A673 (cell line): ENCODE measurements at regions not wholly inside any gene's neighbourhood (a gene's known extent, or its start where the extent isn't known, plus 50 kb on each side); places are given as distances from the start of the nearest gene placed in this dataset.

ENCODE experiments used
- EZH2 ChIP-seq: fragments of 200-600 bp; sonication (generic); IDR thresholded peaks from 2 replicates; pipeline ENCODE4 v1.6.1; 2017; ENCODE audit warnings: borderline replicate concordance, low read depth, mild to moderate bottlenecking, mixed read lengths, antibody characterized with exemption, low read length; ENCODE audit not compliant: poor library complexity, severe bottlenecking
- TF ChIP-seq, protein P1 (sequence below): fragments of 300-800, 200-600 bp; sonication (generic); conservative IDR thresholded peaks from 2 replicates; pipeline ENCODE4 v1.5.1; 2017; ENCODE audit warnings: low read depth, mild to moderate bottlenecking, antibody characterized with exemption, low read length, moderate library complexity, mixed read lengths

DNA sequence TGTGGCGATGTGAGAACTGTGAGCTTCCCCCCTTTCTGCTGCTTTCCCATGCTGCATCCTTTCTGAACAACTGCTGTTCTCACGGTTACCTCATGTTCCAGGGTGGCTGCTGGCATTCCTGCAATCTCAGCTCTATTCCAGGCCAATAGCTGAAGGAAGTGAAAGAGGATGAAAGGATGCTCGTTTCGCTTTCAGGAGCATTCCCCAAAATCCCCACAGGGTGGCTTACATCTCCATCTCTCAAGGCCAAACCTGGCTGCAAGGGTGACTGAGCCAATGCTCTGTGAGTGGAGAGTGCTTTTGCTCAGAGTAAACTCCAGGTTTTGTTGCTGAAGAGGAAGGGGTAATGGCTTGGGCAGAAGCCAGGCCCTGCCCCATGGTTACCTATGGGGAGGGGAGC, 848.2 kb downstream of the BRD1 start:
- TF ChIP-seq, protein P1, sequence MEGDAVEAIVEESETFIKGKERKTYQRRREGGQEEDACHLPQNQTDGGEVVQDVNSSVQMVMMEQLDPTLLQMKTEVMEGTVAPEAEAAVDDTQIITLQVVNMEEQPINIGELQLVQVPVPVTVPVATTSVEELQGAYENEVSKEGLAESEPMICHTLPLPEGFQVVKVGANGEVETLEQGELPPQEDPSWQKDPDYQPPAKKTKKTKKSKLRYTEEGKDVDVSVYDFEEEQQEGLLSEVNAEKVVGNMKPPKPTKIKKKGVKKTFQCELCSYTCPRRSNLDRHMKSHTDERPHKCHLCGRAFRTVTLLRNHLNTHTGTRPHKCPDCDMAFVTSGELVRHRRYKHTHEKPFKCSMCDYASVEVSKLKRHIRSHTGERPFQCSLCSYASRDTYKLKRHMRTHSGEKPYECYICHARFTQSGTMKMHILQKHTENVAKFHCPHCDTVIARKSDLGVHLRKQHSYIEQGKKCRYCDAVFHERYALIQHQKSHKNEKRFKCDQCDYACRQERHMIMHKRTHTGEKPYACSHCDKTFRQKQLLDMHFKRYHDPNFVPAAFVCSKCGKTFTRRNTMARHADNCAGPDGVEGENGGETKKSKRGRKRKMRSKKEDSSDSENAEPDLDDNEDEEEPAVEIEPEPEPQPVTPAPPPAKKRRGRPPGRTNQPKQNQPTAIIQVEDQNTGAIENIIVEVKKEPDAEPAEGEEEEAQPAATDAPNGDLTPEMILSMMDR, result peak; percentile 30; the same call in 1 of the 2 replicates
- no peak for TF ChIP-seq EZH2
